Activated CD4-positive, alpha-beta T cell treated with anti-CD3 and anti-CD28 coated beads, Interleukin-2, amount 50 U/mL, for 16 hours (primary cell): ENCODE measurements at regions not wholly inside any gene's neighbourhood (a gene's known extent, or its start where the extent isn't known, plus 50 kb on each side); places are given as distances from the start of the nearest gene placed in this dataset.

Experiments
- DNase-seq: peaks from one replicate; pipeline ENCODE4 v3.0.0-alpha.2; 2020

GRCh38 chr1:209046935-209047334 is 536.6 kb upstream of the CAMK1G start:
- DNase-seq, result no peak

- no peak for DNase-seq
Observed at GRCh38 chr1:209048941-209049669, 534.4 kb upstream of the CAMK1G start.

- no peak for DNase-seq
Observed at GRCh38 chr1:209051570-209051969, 531.9 kb upstream of the CAMK1G start.

DNA sequence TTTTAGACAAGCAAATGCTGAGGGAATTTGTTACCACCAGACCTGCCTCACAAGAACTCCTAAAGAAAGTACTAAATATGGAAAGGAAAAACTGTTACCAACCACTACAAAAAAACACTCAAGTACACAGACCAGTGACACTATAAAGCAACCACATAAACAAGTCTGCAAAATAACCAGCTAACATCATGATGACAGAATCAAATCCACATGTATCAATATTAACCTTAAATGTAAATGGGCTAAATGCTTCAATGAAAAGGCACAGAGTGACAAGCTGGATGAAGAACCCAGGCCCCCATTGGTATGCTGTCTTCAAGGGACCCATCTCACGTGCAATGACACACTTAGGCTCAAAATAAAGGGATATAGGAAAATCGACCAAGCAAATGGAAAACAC is 529.9 kb upstream of the CAMK1G start:
- no peak for DNase-seq

DNA sequence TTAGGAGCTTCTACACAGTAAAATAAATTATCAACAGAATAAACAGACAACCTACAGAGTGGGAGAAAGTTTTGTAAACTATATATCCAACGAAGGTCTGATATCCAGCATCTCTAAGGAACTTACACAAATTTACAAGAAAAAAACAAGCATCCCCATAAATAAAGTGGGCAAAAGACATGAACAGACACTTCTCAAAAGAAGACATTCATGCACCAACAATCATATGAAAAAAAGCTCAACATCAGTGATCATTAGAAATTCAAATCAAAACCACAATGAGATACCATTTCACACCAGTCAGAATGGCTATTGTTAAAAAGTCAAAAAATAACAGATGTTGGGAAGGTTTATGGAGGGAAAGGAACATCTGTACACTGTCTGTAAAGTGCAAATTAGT is 526.4 kb upstream of the CAMK1G start:
- no peak for DNase-seq

DNA sequence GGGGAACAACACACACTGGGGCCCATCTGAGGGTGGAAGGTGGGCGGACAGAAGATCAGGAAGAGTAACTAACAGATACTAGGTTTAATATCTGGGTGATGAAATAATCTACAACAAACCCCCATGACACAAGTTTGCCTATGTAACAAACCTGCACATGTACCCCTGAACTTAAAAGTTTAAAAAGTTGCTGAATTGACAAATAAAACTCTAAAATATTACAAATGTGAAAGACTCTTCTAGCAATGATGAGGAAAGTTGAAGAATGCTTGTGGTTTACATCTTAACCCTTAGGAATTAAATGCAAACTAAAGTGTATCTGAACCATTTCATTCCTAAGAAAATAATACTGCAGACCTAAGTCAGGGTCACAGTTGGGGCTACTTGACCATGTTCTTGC is 525.6 kb upstream of the CAMK1G start:
- DNase-seq, result no peak

DNA sequence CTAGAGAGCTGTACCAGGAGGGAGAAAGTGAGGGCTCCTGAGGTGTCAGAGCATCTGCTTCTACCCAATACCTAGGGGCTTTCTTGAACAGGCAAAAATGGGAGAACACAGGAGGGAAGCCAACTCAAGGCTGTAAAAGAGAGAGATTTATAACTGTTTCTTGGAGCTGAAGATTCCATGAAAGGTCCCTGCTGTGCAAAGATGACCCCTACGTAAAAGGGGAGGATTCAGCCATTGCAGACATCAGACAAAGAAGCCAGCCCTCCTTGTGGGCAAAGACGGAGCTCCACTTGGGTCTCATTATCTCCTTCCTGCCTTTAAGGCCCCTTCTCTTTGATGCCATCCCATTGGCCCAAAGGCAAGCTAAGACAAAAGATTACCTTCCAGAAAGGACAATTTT is 524.1 kb upstream of the CAMK1G start:
- no peak for DNase-seq

- no peak for DNase-seq
Observed at GRCh38 chr1:209059981-209060380, 523.5 kb upstream of the CAMK1G start.

DNA sequence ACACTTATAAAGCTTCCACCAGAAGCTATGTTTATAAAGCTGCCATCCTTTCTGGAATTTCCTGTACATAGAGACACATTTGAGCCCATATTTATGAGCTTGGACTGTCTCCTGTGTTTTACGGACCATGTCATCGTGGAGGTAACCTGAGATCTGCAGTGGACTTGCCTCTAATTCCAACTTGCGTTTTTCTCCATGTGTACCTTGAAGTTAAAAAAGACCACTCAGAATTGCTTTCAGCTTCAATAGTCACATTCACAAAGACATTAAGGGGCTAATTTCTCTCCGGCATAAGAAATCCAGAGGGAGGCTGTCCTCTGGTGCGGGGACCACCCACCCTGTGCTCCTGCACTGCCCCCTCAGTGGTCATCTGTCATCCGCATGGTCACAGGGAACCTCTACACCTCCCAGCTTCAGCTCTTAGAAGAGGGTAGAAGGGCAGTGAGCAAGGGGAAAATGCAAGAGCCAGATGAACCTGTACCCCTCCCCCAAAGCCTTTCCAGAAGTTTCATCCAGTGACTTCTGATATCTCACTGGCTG is 521.4 kb upstream of the CAMK1G start:
- no peak for DNase-seq

DNA sequence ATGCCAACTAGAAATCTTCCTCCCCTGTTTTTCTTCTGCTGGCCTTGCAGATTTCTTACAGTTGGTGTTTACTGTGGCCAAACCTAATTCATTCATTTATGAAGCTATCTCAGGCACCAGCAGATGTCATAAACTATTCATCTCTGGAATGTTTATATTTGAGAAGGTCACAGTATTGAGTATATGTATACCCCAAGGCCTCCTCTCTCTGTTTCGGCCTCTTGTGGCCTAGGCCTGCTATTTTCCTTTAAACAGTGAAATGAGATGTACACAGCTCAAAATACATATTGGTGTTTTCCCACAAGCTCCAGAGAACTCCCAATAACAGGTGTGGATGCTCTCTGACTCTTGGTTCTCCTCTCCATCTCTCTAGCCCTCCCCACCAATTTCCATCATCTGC is 520.7 kb upstream of the CAMK1G start:
- no peak for DNase-seq

- DNase-seq, result no peak
Observed at GRCh38 chr1:209063767-209064659, 519.5 kb upstream of the CAMK1G start.

GRCh38 chr1:209064850-209065706 is 518.4 kb upstream of the CAMK1G start:
- DNase-seq, result no peak

- DNase-seq, result no peak
Observed at GRCh38 chr1:209072481-209072880, 511.0 kb upstream of the CAMK1G start.

DNA sequence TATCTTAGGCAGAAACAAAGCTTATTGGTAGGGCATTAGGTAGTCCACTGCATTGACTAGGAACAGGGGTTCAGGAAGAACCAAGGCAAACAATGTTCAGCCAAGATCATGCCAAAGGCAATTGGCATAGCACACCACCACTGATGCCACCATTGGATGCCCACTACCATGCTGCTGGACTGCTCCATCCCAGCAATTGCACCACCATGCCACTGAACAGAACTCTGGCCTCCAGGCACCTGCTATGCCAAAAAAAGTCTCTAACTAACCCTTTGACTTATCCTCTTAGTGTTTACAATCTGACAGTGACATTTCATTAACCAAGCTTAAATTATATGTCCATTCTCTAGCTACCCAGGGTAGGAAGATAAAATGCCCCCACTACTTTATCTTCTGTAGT is 509.6 kb upstream of the CAMK1G start:
- no peak for DNase-seq

GRCh38 chr1:209074575-209075250 is 508.8 kb upstream of the CAMK1G start:
- no peak for DNase-seq

DNA sequence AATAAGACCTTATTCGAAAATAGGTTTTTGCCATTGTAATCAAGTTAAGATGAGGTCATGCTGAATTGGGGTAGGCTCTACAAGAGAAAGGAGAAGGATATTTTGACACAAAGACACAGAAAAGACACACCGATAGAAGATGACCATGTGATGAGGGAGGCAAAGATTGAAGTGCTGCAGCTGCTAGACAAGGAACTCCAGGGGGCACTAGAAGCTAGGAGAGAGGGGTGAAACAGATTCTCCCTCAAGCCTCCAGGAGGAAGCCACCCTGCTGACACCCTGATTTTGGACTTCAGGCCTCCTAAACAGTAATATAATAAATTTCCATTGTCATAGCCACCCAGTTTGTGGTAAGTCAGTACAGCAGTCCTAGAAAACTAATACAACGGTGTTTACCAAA is 506.8 kb upstream of the CAMK1G start:
- DNase-seq, result peak; percentile 1

- no peak for DNase-seq
Observed at GRCh38 chr1:209080170-209080781, 503.2 kb upstream of the CAMK1G start.

DNA sequence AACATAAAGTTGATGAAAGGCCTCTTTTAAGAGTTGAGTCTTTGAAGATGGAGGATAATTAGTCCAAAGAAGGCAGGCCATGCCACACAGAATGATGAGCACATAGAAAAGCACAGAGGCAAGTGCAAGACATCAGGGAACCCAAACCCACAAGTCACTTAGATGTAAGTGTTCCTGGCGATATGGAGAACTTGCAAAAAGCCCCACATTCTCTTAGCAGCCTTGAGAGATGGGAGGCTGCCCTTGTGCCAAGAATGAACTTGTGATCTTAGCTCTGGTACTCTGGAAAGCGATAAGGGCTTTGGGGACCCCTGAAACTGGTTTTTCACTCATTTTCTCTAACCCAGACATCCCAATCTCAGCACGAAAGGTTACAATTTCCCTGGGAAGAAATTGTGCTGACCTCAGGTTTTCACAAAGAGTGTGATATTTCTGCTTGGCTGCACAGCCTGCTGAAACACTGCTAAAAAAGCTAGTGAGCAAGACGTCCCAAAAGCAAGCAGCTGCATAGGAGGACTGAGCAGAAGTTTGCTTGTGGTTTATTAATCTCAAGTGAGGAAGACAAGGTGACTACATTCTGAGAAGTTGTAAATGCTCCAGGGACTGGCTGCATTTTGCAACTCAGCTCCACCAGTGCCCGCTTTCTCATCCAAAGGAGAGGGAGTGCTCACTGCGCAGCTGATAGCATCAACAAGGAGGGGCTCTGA is 496.9 kb upstream of the CAMK1G start:
- DNase-seq, result no peak

GRCh38 chr1:209094384-209094783 is 489.1 kb upstream of the CAMK1G start:
- DNase-seq, result no peak

DNA sequence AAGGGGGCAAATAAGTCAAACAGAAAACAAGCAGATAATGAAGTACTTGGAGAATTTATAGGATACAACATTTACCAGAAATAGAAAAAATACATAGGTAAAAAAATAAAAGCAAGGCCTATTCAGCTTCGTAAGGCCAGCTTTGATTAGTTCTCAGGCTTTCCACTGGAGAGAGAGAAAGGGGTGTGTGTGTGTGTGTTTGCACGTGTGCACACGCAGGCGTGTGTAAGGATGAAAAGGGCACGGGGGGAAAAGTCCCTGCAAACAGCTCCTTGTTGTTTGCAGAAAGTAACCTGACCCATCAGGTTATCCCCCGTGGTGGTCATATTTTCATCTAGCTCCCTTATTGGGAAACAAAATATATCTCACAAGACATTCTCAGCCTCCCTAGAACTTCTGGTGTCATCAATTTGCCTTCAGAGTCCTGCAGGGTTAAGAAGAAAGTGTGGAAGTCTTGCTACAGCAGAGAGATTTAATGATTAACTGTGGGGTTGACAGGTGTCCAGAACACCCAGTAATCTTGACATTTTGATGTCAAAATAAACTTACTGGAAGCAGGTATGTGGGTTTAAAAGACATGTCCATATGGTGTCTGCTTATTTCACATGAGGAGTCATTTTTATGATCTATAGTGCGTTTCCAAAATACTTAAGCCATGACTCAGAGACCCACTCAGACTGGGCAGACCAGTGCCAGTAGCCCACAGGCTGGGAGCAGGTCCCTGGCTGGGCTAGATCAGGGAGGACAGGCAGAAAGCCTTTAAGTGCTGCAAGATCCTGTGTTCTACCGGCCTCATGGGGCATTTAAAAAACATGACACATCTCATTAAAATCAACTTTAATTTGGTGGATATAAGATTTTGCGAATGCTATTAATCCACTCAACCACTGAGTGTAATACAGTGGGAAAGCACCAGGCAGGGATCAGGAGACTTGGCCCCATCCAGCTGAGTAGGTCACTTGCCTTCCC is 487.6 kb upstream of the CAMK1G start:
- DNase-seq, result no peak
